H9 (cell line): ENCODE measurements at regions not wholly inside any gene's neighbourhood (a gene's known extent, or its start where the extent isn't known, plus 50 kb on each side); places are given as distances from the start of the nearest gene placed in this dataset.

Source experiments
- DNase-seq: peaks from one replicate; pipeline ENCODE4 v3.0.0-alpha.2; 2017
- H2AFZ ChIP-seq: one replicate; pipeline ENCODE4 v1.6.1; 2013; ENCODE audit warnings: mild to moderate bottlenecking, low read length, control low read depth, moderate library complexity
- H2AK5ac ChIP-seq: 2 replicates; pipeline ENCODE4 v1.6.1; 2013; ENCODE audit warnings: low read length, control low read depth, mixed read lengths; ENCODE audit not compliant: insufficient read length
- H2BK120ac ChIP-seq: one replicate; pipeline ENCODE4 v1.6.1; 2013; ENCODE audit warnings: low read depth, mild to moderate bottlenecking, low read length, control low read depth, inconsistent platforms; ENCODE audit not compliant: poor library complexity, severe bottlenecking
- H2BK12ac ChIP-seq: 2 replicates; pipeline ENCODE4 v1.6.1; 2013; ENCODE audit warnings: low read length, control low read depth, mixed read lengths, low read depth; ENCODE audit not compliant: insufficient read length
- H2BK15ac ChIP-seq: 2 replicates; pipeline ENCODE4 v1.6.1; 2013; ENCODE audit warnings: low read depth, low read length, control low read depth
- H2BK20ac ChIP-seq: one replicate; pipeline ENCODE4 v1.6.1; 2013; ENCODE audit warnings: low read depth, mild to moderate bottlenecking, low read length, control low read depth, inconsistent platforms; ENCODE audit not compliant: poor library complexity, severe bottlenecking
- H2BK5ac ChIP-seq: 2 replicates; pipeline ENCODE4 v1.6.1; 2013; ENCODE audit warnings: low read length, control low read depth, mixed read lengths; ENCODE audit not compliant: insufficient read length
- H3K14ac ChIP-seq: 2 replicates; pipeline ENCODE4 v1.6.1; 2013; ENCODE audit warnings: low read length, control low read depth; ENCODE audit not compliant: insufficient read depth
- H3K18ac ChIP-seq: 2 replicates; pipeline ENCODE4 v1.6.1; 2013; ENCODE audit warnings: low read depth, mild to moderate bottlenecking, mixed read lengths, low read length, control low read depth; ENCODE audit not compliant: insufficient read length
- H3K23ac ChIP-seq: 2 replicates; pipeline ENCODE4 v1.6.1; 2013; ENCODE audit warnings: low read length, control low read depth, mixed read lengths, low read depth; ENCODE audit not compliant: insufficient read length
- H3K23me2 ChIP-seq: 2 replicates; pipeline ENCODE4 v1.6.1; 2013; ENCODE audit warnings: low read depth, mild to moderate bottlenecking, mixed read lengths, low read length, control low read depth; ENCODE audit not compliant: insufficient read length, poor library complexity, severe bottlenecking
- H3K27ac ChIP-seq: 2 replicates; pipeline ENCODE4 v1.5.1; 2013; ENCODE audit warnings: low read length, control low read depth, mixed read lengths, low read depth; ENCODE audit not compliant: insufficient read length
- H3K27me3 ChIP-seq: 2 replicates; pipeline ENCODE4 v1.6.1; 2013; ENCODE audit warnings: low read length, control low read depth, inconsistent platforms; ENCODE audit not compliant: insufficient read depth
- H3K4ac ChIP-seq: 2 replicates; pipeline ENCODE4 v1.6.1; 2013; ENCODE audit warnings: low read depth, mild to moderate bottlenecking, control low read depth, inconsistent platforms, low read length, moderate library complexity
- H3K4me1 ChIP-seq: 2 replicates; pipeline ENCODE4 v1.6.1; 2013; ENCODE audit warnings: low read length, control low read depth, inconsistent platforms; ENCODE audit not compliant: insufficient read depth
- H3K4me2 ChIP-seq: 2 replicates; pipeline ENCODE4 v1.6.1; 2013; ENCODE audit warnings: low read length, control low read depth, mixed read lengths; ENCODE audit not compliant: insufficient read length, insufficient read depth
- H3K56ac ChIP-seq: 2 replicates; pipeline ENCODE4 v1.6.1; 2013; ENCODE audit warnings: low read depth, mild to moderate bottlenecking, mixed read lengths, low read length, control low read depth; ENCODE audit not compliant: insufficient read length
- H3K79me1 ChIP-seq: 2 replicates; pipeline ENCODE4 v1.6.1; 2013; ENCODE audit warnings: low read depth, mild to moderate bottlenecking, moderate library complexity, low read length, control low read depth, inconsistent platforms; ENCODE audit not compliant: insufficient read depth, poor library complexity, severe bottlenecking
- H3K79me2 ChIP-seq: 2 replicates; pipeline ENCODE4 v1.6.1; 2013; ENCODE audit warnings: low read length, control low read depth, inconsistent platforms; ENCODE audit not compliant: insufficient read depth
- H3K9ac ChIP-seq: 2 replicates; pipeline ENCODE4 v1.6.1; 2013; ENCODE audit warnings: low read length, control low read depth, mixed read lengths; ENCODE audit not compliant: insufficient read length; ENCODE audit errors: extremely low read depth
- H3K9me3 ChIP-seq: one replicate; pipeline ENCODE4 v1.6.1; 2013; ENCODE audit warnings: low read depth, low read length, inconsistent platforms; ENCODE audit not compliant: control insufficient read depth
- H3T11ph ChIP-seq: one replicate; pipeline ENCODE4 v1.6.1; 2013; ENCODE audit warnings: mild to moderate bottlenecking, low read length, control low read depth, inconsistent platforms
- H4K20me1 ChIP-seq: one replicate; pipeline ENCODE4 v1.6.1; 2013; ENCODE audit not compliant: control insufficient read depth, insufficient read length, insufficient read depth
- H4K5ac ChIP-seq: 2 replicates; pipeline ENCODE4 v1.6.1; 2013; ENCODE audit warnings: low read depth, mild to moderate bottlenecking, mixed read lengths, low read length, control low read depth; ENCODE audit not compliant: insufficient read length
- H4K8ac ChIP-seq: replicated peaks from 2 replicates; pipeline ENCODE4 v1.6.1; 2013; ENCODE audit warnings: low read length, control low read depth, mixed read lengths, low read depth; ENCODE audit not compliant: insufficient read length
- H4K91ac ChIP-seq: 2 replicates; pipeline ENCODE4 v1.6.1; 2013; ENCODE audit warnings: low read depth, mild to moderate bottlenecking, moderate library complexity, mixed read lengths, low read length, control low read depth; ENCODE audit not compliant: insufficient read length
- H3K27ac Mint-ChIP-seq, 3 experiments: 2 replicates in 2 of 3; 3 replicates in 1 of 3; pipeline ENCODE4 v1.8.0; 2020 to 2021; ENCODE audit warnings: mixed read lengths in 3 of 3, mild to moderate bottlenecking in 1 of 3, moderate library complexity in 1 of 3
- H3K27me3 Mint-ChIP-seq: 2 replicates; pipeline ENCODE4 v1.8.0; 2021; ENCODE audit warnings: low read depth, mild to moderate bottlenecking, moderate library complexity, mixed read lengths
- H3K36me3 Mint-ChIP-seq, 3 experiments: 2 replicates in 2 of 3; 3 replicates in 1 of 3; pipeline ENCODE4 v1.8.0; 2020 to 2021; ENCODE audit warnings: low read depth in 3 of 3, mixed read lengths in 3 of 3; ENCODE audit not compliant: insufficient read depth in 1 of 3
- H3K4me1 Mint-ChIP-seq, 2 experiments: 2 replicates each; pipeline ENCODE4 v1.8.0; 2020; ENCODE audit warnings: mixed read lengths in 2 of 2
- H3K4me3 Mint-ChIP-seq, 2 experiments: 2 replicates in 1 of 2; 3 replicates in 1 of 2; pipeline ENCODE4 v1.8.0; 2020 to 2021; ENCODE audit warnings: mild to moderate bottlenecking in 2 of 2, mixed read lengths in 2 of 2, moderate library complexity in 1 of 2
- H3K9me3 Mint-ChIP-seq, 2 experiments: 2 replicates in 1 of 2; 3 replicates in 1 of 2; pipeline ENCODE4 v1.8.0; 2020; ENCODE audit warnings: mild to moderate bottlenecking in 2 of 2, mixed read lengths in 2 of 2, moderate library complexity in 1 of 2
- WGBS: extraction: QIAGEN DNeasy Blood & Tissue Kit; methylation state at CpG from one replicate; pipeline ENCODE4 v1.1.7; 2013; ENCODE audit warnings: missing lambda C conversion rate, low lambda C conversion rate, mixed read lengths; ENCODE audit not compliant: insufficient read length; ENCODE audit errors: extremely low coverage; 5-methylcytosine and 5-hydroxymethylcytosine counted together
- TF ChIP-seq, protein P1 (sequence below): fragments of 200-600 bp; sonication (generic); conservative IDR thresholded peaks from 3 replicates; pipeline ENCODE4 v1.8.0; 2021; ENCODE audit warnings: antibody characterized with exemption, mild to moderate bottlenecking

DNA sequence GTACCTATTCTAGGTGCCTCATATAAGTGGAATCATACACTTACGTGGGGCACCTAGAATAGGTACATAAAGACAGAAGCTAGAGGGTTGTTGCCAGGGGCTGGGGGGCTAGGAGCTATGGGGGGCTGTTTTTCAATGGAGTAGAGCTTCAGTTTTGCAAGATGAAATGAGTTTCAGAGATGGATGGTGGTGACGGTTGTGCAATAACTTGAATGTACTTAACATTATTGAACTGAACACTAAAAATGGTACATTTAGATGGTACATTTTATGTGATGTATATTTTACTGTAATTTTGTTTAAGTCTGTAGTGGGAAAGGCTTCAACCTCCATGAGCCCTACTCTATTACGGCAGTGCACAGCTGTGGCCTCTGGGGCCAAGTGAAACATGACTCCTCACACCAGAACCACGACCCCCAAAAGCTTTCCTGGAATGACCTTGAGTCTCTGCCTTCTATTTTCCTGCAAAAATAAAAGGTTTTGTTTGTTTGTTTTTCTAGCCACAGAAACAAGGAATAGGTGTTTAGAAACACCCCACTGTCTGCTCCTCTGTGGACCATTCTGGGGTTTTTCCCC lies 147.3 kb upstream of the PLXNA4 start:
- H3T11ph ChIP-seq: no peak overlapping the region
- no peak overlapping the region for H3K4ac ChIP-seq
- no peaks in the 10 kb centered on the region for H3K79me1 ChIP-seq
- peaks cover 10 to 11% of the 10 kb centered on the region in 2 experiments for H3K4me1 Mint-ChIP-seq
- no peak overlapping the region for H4K8ac ChIP-seq
- no peak overlapping the region for H2BK5ac ChIP-seq
- no peak overlapping the region for H2BK120ac ChIP-seq
- no peak overlapping the region for H2AFZ ChIP-seq
- H2BK15ac ChIP-seq: no peak overlapping the region
- TF ChIP-seq, protein P1, sequence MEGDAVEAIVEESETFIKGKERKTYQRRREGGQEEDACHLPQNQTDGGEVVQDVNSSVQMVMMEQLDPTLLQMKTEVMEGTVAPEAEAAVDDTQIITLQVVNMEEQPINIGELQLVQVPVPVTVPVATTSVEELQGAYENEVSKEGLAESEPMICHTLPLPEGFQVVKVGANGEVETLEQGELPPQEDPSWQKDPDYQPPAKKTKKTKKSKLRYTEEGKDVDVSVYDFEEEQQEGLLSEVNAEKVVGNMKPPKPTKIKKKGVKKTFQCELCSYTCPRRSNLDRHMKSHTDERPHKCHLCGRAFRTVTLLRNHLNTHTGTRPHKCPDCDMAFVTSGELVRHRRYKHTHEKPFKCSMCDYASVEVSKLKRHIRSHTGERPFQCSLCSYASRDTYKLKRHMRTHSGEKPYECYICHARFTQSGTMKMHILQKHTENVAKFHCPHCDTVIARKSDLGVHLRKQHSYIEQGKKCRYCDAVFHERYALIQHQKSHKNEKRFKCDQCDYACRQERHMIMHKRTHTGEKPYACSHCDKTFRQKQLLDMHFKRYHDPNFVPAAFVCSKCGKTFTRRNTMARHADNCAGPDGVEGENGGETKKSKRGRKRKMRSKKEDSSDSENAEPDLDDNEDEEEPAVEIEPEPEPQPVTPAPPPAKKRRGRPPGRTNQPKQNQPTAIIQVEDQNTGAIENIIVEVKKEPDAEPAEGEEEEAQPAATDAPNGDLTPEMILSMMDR: no peak
- no peak overlapping the region for H2AK5ac ChIP-seq
- no peak for DNase-seq
- H4K5ac ChIP-seq: no peak overlapping the region
- no peak overlapping the region for H3K4me2 ChIP-seq
- no peaks in the 10 kb centered on the region for H3K23me2 ChIP-seq
- H3K36me3 Mint-ChIP-seq: peaks cover 0 to 9% (median 2%) of the 10 kb centered on the region in 3 experiments; a peak in 3 of 7 replicates
- no CpG with 5 or more reads among the region's 4 CpGs for WGBS
- no peak overlapping the region for H3K56ac ChIP-seq
- H3K9me3 ChIP-seq: no peaks in the 10 kb centered on the region
- H3K9me3 Mint-ChIP-seq: peaks cover 4 to 10% of the 10 kb centered on the region in 2 experiments; a peak in 4 of 5 replicates
- H2BK12ac ChIP-seq: no peak overlapping the region
- H3K27ac Mint-ChIP-seq: peak overlapping the region in 1 of 3 experiments; percentile 46; a peak in 1 of 7 replicates
- no peaks in the 10 kb centered on the region for H3K27me3 ChIP-seq
- peaks cover 5% of the 10 kb centered on the region; the same call in 1 of the 2 replicates for H3K27me3 Mint-ChIP-seq
- H4K91ac ChIP-seq: no peak overlapping the region
- H3K4me3 Mint-ChIP-seq: no peak overlapping the region
- no peak overlapping the region for H3K18ac ChIP-seq
- H3K23ac ChIP-seq: no peak overlapping the region
- H3K9ac ChIP-seq: no peak overlapping the region
- no peaks in the 10 kb centered on the region for H3K79me2 ChIP-seq
- no peaks in the 10 kb centered on the region for H4K20me1 ChIP-seq
- no peak overlapping the region for H2BK20ac ChIP-seq
- H3K14ac ChIP-seq: no peak overlapping the region
- H3K4me1 ChIP-seq: no peaks in the 10 kb centered on the region
- H3K27ac ChIP-seq: no peak overlapping the region
